K562 (cell line): ENCODE measurements at regions not wholly inside any gene's neighbourhood (a gene's known extent, or its start where the extent isn't known, plus 50 kb on each side); places are given as distances from the start of the nearest gene placed in this dataset.

ENCODE experiments used
- ATF3 ChIP-seq, 2 experiments: fragments of 450-650 bp in 1 of 2; sonication (generic) in 1 of 2; formaldehyde crosslinking in 1 of 2; IDR thresholded peaks in 1 of 2; conservative IDR thresholded peaks in 1 of 2; 2 replicates each; pipeline versions ENCODE4 v1.6.1 to v1.8.1; 2016 to 2023; ENCODE audit warnings: mild to moderate bottlenecking in 2 of 2, moderate library complexity in 2 of 2, inconsistent platforms in 1 of 2, missing genetic modification reagents in 1 of 2
- E2F1 ChIP-seq: sonication (generic); formaldehyde crosslinking; IDR thresholded peaks from 2 replicates; pipeline ENCODE4 v1.8.1; 2023; ENCODE audit warnings: mild to moderate bottlenecking, missing genetic modification reagents, moderate library complexity
- FUS ChIP-seq: fragments of 200-400 bp; formaldehyde crosslinking; optimal IDR thresholded peaks from 2 replicates; pipeline ENCODE3; 2017; ENCODE audit warnings: low read depth, low read length
- JUND ChIP-seq, 2 experiments: IDR thresholded peaks; 2 replicates in 1 of 2; 3 replicates in 1 of 2; pipeline ENCODE4 v1.6.1; 2011; ENCODE audit warnings: borderline replicate concordance in 2 of 2, low read depth in 2 of 2, low read length in 2 of 2, improper control_type of control experiment in 1 of 2, missing biosample characterization in 1 of 2, missing genetic modification characterization in 1 of 2, missing genetic modification reagents in 1 of 2
- TEAD4 ChIP-seq, 2 experiments: sonication (generic) in 1 of 2; formaldehyde crosslinking in 1 of 2; IDR thresholded peaks; 2 replicates each; pipeline versions ENCODE4 v1.6.1 to v1.8.0; 2012 to 2022; ENCODE audit warnings: borderline replicate concordance in 1 of 2, inconsistent platforms in 1 of 2, low read length in 1 of 2, mild to moderate bottlenecking in 1 of 2, missing genetic modification reagents in 1 of 2

GRCh38 chr22:22720201-22720723 lies 75.8 kb downstream of the GGTLC2 start (continued):
- TF ChIP-seq E2F1 (CRISPR knock-in tag) (peak; percentile 84), FUS (no peak), JUND (IDR thresholded peaks at IDR 0.05; ENCODE audit: borderline replicate concordance, low read depth, low read length) (no peak), JUND (tag; IDR thresholded peaks at IDR 0.05; ENCODE audit: borderline replicate concordance, low read depth, low read length) (no peak), ATF3 (IDR thresholded peaks at IDR 0.05) (no peak), ATF3 (CRISPR knock-in tag; conservative IDR thresholded peaks at IDR 0.05) (peak; percentile 78; the same call in 1 of the 2 replicates), TEAD4 (IDR thresholded peaks at IDR 0.05; ENCODE audit: low read length) (peak; percentile 72), TEAD4 (CRISPR knock-in tag; IDR thresholded peaks at IDR 0.05; ENCODE audit: borderline replicate concordance) (no peak)
